GM10248 (cell line): ENCODE measurements at regions not wholly inside any gene's neighbourhood (a gene's known extent, or its start where the extent isn't known, plus 50 kb on each side); places are given as distances from the start of the nearest gene placed in this dataset.

Experiments
- CTCF ChIA-PET: fragments of 300-600 bp; sonication (Branson Sonifier 250); formaldehyde crosslinking; extraction: SDS; loops from one replicate; lab custom pipeline; 2021; ENCODE audit warnings: antibody characterized with exemption; lab: Yijun Ruan, JAX
- POLR2A ChIA-PET: fragments of 350-650 bp; sonication (Branson Sonifier 250); formaldehyde crosslinking; extraction: SDS; loops from one replicate; lab custom pipeline; 2020; ENCODE audit warnings: antibody characterized with exemption; lab: Yijun Ruan, JAX
- DNase-seq: peaks from one replicate; pipeline ENCODE4 v3.0.0; 2012; ENCODE audit errors: extremely low spot score
- CTCF ChIP-seq: IDR thresholded peaks from 2 replicates; pipeline ENCODE4 v1.5.1; 2012; ENCODE audit warnings: mild to moderate bottlenecking, low read depth; ENCODE audit errors: extremely low read depth, missing control alignments, control extremely low read depth

GRCh38 chr14:95635051-95635450, 51.2 kb upstream of the TCL1B start:
- TF ChIP-seq CTCF, result no peak

More at GRCh38 chr14:95635051-95635450, 51.2 kb upstream of the TCL1B start:
- ChIA-PET POLR2A (no interaction called here), CTCF (interaction anchor here (1.6 to 1.7 kb wide), 2 partner anchors 48 to 51 kb away, joined by 5 read pairs; partner anchors contain the start of gene TCL1B)
- no peak for DNase-seq
